ENCODE measurements at regions not wholly inside any gene's neighbourhood (a gene's known extent, or its start where the extent isn't known, plus 50 kb on each side); places are given as distances from the start of the nearest gene placed in this dataset.

DNA sequence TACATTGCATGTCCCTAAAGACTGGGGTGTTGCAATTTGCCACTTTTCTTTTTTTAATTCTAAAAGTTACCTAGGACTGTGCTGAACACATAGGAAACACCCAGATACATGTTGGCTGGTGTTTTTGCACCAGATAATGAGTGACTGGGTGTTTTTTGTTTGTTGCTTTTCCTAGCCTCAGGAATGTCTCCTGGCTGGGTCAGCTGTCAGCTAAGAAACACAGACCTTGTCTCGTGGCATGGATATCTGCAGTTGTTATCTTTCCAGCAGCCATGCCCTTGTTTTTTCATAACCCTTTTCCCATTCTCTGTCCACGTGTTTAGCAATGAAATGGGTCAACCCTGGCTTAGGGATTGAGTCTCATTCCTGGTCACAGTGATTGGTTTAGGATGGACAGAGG, 433.9 kb upstream of the ZMIZ1 start:
- DNase-seq, result no peak

GRCh38 chr10:78639629-78640028, 429.1 kb upstream of the ZMIZ1 start:
- no peak for DNase-seq

DNA sequence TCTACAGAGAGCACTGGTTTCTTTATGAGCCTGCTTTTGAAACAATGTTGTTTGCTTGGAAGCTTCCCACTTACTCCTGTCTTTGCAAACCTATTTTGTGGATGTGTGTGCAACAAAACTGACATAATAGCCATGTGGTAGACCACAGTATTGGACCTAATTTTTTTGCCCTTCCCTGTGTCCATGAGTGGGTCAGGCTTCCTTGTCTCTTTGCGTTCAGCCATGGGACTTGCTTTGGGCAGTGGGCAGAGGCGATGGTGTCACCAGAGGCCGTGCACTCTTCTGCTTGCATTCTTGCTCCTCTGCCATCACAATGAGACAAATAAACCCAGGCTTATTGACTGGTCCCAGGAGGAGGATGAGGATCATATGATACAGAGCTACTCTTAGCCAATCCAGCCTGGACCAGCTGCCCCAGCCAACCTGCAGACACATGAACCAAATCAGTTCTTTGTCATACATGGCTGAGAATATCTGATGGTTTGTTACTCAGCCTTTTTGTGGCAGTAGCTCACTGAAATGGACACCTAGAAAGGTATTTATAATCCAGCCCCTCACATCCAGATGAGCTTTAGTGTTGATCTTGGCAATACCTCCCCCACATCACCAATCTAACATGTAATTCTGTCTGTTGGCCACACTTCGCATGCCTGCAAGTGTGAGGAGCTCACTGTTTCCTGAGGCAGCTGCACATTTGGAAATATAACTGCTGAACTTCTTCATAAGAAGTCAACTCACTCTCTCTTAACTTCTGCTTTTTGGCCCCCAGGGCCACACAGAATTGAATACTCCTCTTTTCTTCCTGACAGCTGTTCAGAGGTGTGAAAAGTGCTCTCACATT, 427.8 kb upstream of the ZMIZ1 start:
- DNase-seq, result no peak

DNA sequence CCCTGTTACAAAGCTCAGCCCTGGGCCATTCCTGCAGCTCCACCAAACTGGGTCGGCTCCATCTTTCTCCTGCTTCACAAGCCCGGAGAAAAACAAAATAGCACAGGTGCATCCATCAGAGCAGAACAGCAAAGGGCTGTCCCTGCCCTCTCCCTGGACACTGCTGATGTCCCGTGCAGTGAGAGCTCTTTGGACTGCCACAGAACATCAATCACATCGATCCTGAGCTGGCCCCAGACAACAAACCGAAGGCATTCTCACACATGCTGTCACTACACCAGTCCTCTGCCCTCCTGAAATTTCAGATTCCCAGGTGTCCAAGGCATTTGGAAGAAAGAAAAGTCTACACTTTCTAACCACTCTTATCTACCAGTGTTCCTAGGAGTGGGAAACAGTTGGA, 427.1 kb upstream of the ZMIZ1 start:
- no peak for DNase-seq

GRCh38 chr10:78642269-78642816, 426.4 kb upstream of the ZMIZ1 start:
- no peak for DNase-seq

GRCh38 chr10:78643513-78643912, 425.3 kb upstream of the ZMIZ1 start:
- DNase-seq, result no peak

DNA sequence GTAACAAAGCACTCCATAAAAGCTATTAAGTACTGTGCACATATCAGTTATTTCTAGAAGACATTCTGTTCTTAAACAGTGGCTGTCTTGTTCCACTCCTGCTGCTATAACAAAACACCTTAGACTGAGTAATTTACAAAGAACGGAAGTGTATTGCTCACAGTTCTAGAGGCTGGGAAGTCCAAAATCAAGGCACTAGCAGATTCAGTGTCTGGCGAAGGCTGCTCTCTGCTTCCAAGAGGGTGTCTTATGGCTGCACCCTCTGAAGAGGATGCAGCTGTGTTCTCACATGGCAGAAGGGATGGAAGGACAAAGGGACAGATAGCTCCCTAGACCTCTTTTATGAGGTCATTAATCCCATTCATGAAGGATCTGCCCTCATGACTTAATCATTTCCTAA, 424.2 kb upstream of the ZMIZ1 start:
- DNase-seq, result no peak

- no peak for DNase-seq
These were observed 423.5 kb upstream of the ZMIZ1 start for GRCh38 chr10:78645169-78645686.

GRCh38 chr10:78645975-78646374, 422.8 kb upstream of the ZMIZ1 start:
- DNase-seq, result no peak

DNA sequence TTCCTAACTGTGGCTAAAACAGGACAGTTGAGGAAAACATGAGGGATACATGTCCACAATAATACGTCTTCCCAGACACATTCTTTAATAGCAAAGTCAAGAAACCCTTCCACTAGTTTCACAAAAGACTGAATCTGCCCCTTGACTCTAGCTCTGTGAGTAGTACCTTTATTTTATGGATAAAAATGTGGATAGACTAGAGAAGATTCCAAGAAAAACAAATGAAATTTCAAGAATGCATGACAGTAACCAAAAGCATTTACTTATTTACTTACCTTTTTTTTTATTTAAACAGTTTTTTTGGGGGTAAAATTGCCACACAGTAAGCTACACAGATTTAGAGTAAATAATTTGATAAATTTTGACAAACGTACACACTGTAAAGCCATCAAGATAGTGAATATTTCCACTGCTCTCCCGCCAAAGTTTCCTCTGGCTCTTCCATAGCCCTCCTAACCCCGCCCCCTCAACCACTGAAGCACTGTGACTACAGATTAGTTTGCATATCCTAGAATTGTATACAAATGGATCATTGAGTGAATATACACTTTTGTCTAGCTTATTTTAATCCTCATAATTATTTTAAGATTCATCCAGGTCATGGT, 420.4 kb upstream of the ZMIZ1 start:
- no peak for DNase-seq

GRCh38 chr10:78649429-78649828, 419.3 kb upstream of the ZMIZ1 start:
- DNase-seq, result no peak

DNA sequence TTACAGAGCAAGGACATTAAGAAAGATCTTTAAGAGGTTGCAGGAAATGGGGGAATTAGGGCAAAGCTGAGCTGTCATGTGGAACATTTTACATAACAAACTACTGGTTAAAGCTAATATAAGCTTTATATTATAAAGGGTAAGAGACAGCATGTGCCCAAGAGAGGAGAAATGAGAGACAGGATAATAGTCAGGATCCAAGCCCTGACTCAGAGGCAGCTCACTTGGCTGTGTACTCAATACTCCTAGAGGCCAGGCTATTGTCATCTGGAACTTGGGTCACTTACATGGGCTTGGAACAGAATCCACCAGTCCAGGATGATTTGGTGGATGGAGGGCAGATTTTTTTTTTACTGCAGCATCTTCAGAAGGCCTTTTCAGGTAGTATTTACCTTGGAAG, 418.6 kb upstream of the ZMIZ1 start:
- no peak for DNase-seq

- DNase-seq, result no peak
These were observed 417.5 kb upstream of the ZMIZ1 start for GRCh38 chr10:78651287-78651686.

- DNase-seq, result no peak
These were observed 415.2 kb upstream of the ZMIZ1 start for GRCh38 chr10:78653555-78653954.

GRCh38 chr10:78654047-78654590, 414.6 kb upstream of the ZMIZ1 start:
- DNase-seq, result no peak

DNA sequence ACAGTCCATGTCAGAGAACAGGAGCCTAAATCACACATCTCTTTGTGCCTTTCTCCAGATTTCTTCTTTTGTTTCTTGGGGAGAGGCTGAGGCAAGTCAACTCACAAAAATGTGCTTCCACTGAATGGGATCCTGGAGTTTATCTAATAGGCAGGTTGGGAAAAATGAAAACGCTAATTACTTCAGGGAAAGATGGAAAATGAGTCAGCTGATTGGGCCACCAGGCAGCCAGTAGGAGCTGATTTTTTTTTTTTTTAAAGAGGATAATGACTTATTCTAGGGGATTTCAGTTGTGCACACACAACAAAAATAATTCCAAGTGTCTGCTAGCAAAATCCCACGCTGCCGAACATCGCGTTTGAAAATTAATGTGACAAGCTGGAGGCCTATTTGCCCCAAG, 412.8 kb upstream of the ZMIZ1 start:
- DNase-seq, result no peak

- no peak for DNase-seq
These were observed 412.2 kb upstream of the ZMIZ1 start for GRCh38 chr10:78656417-78657162.

DNA sequence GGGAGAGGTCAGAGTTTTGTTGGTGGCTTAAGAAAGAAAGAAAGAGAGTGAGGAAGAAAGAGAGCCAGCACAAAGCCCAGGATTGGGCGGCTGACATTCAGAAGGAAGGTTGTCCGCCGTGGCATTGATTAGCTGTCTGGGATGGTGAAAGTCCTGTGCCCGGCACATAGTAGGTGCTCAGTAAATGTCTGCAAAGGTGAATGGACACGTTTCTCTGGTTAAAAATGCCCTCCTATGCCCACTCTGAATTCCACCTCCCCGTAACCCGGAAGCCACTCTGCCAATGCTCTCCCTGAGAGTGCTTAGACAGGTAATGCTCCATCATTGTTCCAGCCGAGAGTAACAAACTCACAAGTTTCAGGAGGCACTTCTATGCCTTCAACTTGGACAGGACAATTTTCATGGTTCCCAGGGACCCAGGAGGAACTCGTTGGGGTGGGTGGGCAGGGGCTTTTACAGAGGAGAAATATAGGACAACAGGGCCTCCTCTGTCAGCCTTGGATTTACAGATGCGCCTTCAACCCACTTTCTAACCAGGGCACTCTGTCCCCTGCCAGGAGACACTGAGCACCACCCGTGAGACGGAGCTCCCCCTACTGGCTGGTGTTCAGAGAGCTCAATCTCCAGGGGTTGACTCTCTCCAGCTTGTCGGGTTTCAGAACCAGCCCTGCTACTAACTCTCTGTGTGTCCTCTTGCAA, 411.5 kb upstream of the ZMIZ1 start:
- DNase-seq, result peak; percentile 35 to 57

DNA sequence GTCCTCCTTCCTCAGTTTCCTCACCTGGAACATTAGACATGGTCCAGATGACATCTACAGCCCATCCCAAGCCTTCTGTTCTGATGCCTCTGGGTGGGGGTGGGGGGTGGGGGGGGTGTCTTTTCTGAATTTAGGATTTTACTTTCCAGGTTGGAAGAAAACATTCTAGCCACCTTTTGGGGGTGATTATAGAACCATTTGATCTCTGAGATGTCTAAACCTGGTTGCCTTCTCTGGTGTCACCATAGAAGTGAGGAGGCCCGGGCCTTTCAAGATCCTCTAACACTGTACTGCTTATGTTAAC, 411.0 kb upstream of the ZMIZ1 start:
- DNase-seq, result no peak

DNA sequence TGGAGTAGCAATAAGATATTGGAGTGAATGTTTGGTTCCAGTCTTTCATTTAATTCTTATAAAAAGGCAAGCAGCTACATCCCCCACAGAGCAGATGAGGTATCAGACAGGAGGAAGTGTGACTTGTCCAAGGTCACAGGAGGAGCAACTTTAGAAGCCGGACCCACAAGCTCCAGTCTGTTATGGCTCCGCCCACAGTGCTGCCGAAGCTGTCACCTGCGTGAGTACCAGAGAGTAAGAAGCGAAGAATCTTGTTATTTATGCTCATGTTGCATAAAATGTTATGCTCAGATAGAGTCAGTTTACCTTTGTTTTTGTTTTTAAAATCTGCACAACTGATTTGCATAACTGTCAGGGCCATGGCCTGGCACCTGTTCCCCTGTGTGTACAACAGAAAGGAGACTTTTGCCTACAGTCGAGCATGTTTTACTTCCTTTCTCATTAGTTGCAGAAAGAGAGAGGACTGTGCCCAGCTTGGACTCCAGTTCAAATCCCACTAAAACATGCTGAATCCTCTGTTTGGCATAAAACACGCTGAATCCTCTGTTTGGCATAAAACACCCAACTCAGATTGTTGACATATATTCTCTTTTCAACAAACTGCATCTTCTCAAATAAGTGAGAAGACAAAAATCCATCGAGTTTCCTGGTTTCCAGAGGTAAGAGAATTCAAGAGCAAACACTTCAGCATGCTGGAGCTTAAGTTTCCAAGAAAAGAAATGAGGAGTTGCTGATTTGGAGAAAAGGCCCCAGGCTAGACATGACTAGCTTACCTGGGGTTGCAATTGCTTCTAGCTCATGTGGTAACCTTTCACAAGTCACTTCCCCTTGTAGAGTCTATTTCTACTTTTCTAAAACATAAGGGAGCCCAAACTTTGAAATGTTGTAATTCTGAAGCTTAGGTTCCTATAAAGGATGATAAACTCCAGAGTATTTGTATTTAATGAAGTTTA, 409.8 kb upstream of the ZMIZ1 start:
- no peak for DNase-seq

- DNase-seq, result no peak
These were observed 409.2 kb upstream of the ZMIZ1 start for GRCh38 chr10:78659598-78659967.

All from CD4-positive, alpha-beta T cell treated with Interferon alpha-2 for 1 hour (primary cell).